ENCODE measurements at regions not wholly inside any gene's neighbourhood (a gene's known extent, or its start where the extent isn't known, plus 50 kb on each side); places are given as distances from the start of the nearest gene placed in this dataset.
A peak's percentile ranks its signal among the peaks of the same experiment; 100 is the strongest.
"Not testable (repeated sequence)": the region's sequence is repeated elsewhere in the genome, so short reads cannot be mapped to it uniquely, and the experiment has no call there.

GRCh38 chr4:12445711-12446235 is 1017.1 kb upstream of the HS3ST1 start:
- DNase-seq: no peak

- DNase-seq: no peak
Observed at GRCh38 chr4:12439633-12440305, 1011.1 kb upstream of the HS3ST1 start.

GRCh38 chr4:12431259-12431658 is 1002.6 kb upstream of the HS3ST1 start:
- DNase-seq: not testable (repeated sequence)

GRCh38 chr4:12421364-12421763 is 992.7 kb upstream of the HS3ST1 start:
- DNase-seq: no peak

- no peak for DNase-seq
Observed at GRCh38 chr4:12416755-12417154, 988.1 kb upstream of the HS3ST1 start.

GRCh38 chr4:12414181-12414812 is 985.6 kb upstream of the HS3ST1 start:
- no peak for DNase-seq

GRCh38 chr4:12411072-12411471 is 982.4 kb upstream of the HS3ST1 start:
- DNase-seq: no peak

GRCh38 chr4:12409507-12410190 is 981.0 kb upstream of the HS3ST1 start:
- DNase-seq: peak in 2 of 4 experiments; percentile 5 to 30

GRCh38 chr4:12408364-12408763 is 979.7 kb upstream of the HS3ST1 start:
- no peak for DNase-seq

- no peak for DNase-seq
Observed at GRCh38 chr4:12403175-12403574, 974.5 kb upstream of the HS3ST1 start.

- no peak for DNase-seq
Observed at GRCh38 chr4:12399781-12400180, 971.1 kb upstream of the HS3ST1 start.

- no peak for DNase-seq
Observed at GRCh38 chr4:12393631-12394262, 965.1 kb upstream of the HS3ST1 start.

- no peak for DNase-seq
Observed at GRCh38 chr4:12389604-12390003, 960.9 kb upstream of the HS3ST1 start.

GRCh38 chr4:12382567-12382966 is 953.9 kb upstream of the HS3ST1 start:
- no peak for DNase-seq

- DNase-seq: no peak
Observed at GRCh38 chr4:12379191-12379590, 950.5 kb upstream of the HS3ST1 start.

- no peak for DNase-seq
Observed at GRCh38 chr4:12375805-12376204, 947.1 kb upstream of the HS3ST1 start.

- not testable (repeated sequence) for DNase-seq
Observed at GRCh38 chr4:12365869-12366268, 937.2 kb upstream of the HS3ST1 start.

GRCh38 chr4:12360391-12360790 is 931.7 kb upstream of the HS3ST1 start:
- DNase-seq: no peak

GRCh38 chr4:12359420-12359819 is 930.7 kb upstream of the HS3ST1 start:
- DNase-seq: no peak

- DNase-seq: not testable (repeated sequence)
Observed at GRCh38 chr4:12333083-12333482, 904.4 kb upstream of the HS3ST1 start.

- no peak for DNase-seq
Observed at GRCh38 chr4:12324965-12325364, 896.3 kb upstream of the HS3ST1 start.

GRCh38 chr4:12319765-12320164 is 891.1 kb upstream of the HS3ST1 start:
- no peak for DNase-seq

GRCh38 chr4:12304905-12305304 is 876.2 kb upstream of the HS3ST1 start:
- no peak for DNase-seq

Data from suppressor macrophage (primary cell).